LoVo (cell line): ENCODE measurements at regions not wholly inside any gene's neighbourhood (a gene's known extent, or its start where the extent isn't known, plus 50 kb on each side); places are given as distances from the start of the nearest gene placed in this dataset.
"Not testable (repeated sequence)": the region's sequence is repeated elsewhere in the genome, so short reads cannot be mapped to it uniquely, and the experiment has no call there.

ENCODE experiments used
- DNase-seq: peaks from one replicate; pipeline ENCODE4 v3.0.0-alpha.2; 2016; ENCODE audit warnings: low spot score

DNA sequence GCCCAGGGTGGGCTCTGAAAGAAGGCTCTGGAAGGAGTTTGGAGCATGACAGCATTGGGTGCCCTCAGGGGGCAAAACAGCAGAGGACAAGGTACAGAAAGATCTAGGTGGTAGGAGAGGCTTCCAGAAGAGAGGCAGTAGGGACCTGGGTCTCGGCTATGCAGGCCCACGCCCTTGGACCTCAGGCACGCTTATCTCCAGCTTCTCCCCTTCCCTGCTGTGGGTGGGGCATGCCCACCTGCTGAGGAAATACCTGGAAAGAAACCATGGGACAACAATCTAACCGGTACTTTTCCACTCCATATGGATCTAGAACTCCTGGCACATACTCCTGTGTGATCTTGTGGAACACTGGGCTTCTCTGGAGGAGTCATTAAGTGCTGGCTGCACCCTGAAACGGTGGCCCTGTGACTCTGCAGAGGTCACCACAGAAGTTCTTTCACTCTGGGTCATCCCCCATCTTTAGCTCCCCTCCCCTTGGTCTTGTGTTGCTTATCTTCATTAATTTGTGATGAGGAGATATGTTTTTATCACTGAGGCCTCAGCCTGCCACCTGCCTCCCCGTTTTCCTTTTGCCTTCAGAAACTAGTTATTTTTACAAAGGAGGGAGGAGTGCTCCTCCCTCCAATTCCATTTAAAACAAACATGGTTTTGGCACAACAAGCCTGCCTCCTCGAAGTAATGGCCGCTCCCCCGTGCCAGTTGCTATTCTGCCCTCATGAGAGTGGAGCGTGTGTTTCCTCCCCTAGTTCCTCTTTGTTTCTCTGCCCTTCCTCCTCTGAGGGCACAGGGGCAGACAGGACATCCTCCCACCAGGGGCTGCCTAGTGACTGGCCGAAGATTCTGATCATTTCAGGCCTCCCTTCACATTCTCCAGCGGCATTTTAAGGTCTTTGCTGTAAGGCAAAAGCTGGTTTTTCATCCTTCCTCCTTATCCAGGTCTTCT lies 78.0 kb upstream of the ATP5PO start:
- peak; percentile 75 for DNase-seq

DNA sequence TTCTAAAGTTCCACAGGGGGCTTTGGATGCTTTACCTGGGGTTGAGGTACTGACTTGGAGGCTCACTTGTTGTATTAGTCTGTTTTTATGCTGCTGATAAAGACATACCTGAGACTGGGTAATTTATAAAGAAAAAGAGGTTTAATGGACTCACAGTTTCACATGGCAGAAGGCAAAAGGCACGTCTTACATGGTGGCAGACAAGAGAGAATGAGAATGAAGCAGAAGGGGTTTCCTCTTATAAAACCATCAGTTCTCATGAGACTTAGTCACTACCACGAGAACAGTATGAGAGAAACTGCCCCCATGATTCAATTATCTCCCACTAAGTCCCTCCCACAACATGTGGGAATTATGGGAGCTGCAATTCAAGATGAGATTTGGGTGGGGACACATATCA lies 76.8 kb upstream of the ATP5PO start:
- DNase-seq: not testable (repeated sequence)

DNA sequence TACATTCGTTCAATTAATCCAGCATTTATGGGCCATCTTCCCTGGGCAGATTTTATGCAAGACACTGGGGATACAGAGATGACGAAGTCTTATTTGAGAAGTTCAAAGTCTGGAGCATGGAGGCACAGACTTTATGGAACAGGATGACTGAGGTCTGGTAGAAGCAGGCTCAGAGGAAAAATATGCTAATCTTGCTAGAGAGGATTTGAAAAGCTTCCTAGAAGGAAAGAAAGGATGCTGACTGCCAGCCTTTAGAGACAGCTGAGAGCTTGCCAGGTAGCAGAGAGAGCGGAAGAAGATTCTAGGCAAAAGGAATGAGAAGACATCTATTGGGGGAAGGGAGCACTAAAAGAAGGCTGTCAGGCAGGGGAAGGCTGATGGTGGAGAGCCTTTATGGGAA lies 75.5 kb upstream of the ATP5PO start:
- DNase-seq: no peak

DNA sequence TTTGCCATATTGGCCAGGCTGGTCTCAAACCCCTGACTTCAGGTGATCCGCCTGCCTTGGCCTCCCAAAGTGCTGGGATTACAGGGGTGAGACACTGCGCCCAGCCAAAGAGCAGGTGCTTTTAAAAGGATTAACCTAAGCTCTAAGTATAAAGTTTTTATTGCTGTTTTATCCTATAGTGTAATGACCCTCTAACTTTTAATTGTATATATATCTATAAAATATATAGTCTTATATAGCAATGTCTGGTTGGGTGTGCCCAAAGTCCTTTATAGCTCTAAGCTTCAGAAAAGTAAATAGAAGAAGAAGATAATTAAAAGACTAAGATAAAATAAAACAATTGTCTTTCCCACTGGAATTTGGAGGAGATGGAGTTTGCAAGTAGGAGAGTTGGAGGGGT lies 73.8 kb upstream of the ATP5PO start:
- no peak for DNase-seq

DNA sequence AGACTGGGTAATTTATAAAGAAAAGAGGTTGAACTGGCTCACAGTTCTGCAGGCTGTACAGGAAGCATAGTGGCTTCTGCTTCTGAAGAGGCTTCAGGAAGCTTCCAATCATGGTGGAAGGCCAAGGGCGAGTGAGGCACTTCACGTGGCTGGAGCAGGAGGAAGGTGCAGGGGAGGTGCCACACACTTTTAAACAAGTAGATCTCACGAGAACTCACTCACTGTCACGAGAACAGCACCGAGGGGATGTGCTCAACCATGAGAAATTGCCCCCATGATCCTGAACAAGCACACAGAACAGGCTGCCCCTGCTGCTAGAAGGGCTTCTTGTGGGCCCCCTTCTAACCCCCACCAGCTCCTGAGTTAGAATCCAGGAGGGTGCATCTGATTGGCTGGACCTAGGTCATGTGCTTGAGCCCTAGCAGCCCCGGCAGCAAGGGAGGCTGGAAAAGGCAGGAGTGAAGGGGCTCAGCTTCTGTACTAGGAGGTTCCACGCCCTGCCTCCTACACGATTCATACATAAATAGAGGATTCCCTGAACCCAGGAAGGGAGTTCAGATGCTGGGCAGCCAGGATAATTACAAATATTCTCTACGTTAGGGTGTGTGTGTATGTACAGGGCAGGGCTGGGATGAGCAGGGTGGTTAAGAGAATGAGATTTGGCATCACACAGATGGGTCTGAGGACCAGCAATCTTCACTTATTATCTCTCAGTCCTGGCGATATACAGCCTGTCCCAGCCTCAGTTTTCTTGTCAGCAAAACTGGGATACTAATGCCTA lies 72.8 kb upstream of the ATP5PO start:
- no peak for DNase-seq

DNA sequence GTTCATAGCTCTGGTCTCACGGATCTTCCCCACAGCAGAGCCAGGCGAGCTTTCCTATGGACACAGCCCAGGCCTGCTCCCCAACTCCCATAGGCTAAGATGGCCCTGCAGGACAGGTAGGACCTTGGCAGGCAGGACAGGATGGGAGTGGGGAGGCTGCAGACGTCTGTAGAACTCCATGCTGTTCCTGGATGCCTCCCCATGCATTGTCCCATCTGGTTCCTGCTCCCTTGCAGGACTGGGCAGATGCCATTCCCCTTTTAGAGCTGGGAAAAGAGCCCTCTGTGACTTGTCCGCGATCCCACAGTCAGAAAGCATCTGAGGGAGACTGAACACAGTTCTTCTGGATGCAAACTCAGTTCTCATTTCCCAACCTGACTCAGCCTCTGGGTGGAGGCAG lies 71.9 kb upstream of the ATP5PO start:
- DNase-seq: no peak

DNA sequence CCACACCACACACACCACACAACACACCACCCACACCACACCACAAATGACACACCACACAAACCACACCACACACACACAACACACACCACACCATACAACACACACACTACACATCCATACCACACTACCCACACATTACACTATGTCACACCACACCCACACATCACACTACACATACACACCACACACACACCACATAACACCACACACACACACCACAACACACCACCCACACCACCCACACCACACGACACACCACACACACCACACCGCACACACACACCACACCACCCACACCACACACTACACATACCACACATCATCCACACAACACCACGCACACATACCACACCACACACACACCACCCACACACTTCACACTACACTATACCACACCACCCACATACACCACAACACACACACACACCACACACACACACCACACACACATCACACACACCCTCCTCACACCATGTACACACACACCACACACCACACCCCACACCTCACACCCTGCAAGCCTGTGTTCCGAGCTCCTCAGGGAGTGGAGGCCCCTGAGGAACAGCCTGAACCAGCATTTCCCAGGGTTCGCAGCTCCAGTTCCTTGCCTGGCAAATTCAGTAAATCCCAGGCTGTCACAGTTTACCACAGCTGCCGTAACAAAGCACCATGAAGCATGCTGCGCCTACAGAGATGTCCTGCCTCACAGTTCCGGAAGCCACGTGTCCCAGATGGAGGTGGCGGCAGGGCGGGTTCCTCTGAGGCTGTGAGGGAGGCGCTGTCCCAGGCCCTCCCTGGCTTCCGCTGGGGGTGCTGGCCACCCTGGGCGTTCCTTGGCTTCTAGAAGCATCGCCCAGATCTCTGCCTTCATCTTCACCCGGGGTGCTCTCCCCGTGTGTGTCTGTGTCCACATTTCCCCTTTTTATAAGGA lies 69.8 kb upstream of the ATP5PO start:
- no peak for DNase-seq

DNA sequence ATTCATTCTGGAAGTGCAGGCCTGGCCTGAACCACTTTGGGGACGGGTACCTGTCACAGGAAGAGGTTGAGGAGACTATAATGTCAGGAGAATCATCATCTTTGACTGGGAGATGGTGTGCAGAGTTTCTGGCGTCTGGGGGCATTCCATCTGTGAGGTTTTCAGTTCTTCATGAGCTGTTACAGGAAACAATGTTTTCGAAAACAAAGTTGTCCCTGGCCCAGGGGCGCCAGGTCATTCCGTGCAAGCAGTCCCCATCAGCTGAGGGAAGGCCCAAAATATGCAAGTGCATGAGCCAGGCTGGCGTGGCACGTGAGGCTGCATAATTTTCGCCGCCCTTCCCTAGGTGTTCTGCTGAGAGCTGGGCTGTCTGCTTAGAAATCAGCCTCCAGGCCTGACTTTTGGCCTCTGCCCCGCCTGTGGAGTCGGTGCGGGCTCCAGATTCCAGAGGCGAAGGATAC lies 68.4 kb upstream of the ATP5PO start:
- DNase-seq: no peak

DNA sequence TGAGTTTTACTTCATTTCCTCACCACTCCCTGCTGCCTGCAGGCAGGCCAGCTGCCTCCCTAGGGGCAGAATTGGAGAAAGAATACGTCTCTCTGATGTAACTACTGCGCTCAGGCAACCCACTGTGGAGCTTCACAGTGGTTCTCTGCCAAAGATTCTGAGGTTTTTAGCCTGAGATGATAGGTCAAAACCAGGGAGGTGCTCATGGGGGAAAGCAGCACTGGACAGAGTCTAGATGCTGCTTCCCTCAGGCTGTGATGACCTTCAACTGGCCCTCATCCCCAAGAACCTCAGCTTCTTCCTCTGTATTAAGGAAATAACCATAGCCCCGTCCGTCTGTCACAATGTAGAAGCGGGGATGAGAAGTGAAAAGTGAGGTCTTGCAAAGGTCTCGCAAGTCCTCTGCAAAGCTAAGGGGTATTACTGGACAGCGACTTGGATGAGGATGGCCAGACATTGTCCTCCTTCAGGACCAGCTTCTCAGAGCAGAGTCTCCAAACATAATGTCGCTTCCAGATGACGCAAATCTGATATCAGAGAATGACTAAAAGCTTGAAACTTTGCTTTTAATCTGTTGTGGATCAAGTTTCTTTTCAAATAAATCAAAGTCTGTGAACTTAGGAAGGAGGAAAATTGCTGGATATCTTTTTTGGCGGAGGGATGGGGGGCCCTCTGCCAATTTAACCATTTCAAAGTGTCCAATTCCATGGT lies 65.9 kb upstream of the ATP5PO start:
- no peak for DNase-seq

DNA sequence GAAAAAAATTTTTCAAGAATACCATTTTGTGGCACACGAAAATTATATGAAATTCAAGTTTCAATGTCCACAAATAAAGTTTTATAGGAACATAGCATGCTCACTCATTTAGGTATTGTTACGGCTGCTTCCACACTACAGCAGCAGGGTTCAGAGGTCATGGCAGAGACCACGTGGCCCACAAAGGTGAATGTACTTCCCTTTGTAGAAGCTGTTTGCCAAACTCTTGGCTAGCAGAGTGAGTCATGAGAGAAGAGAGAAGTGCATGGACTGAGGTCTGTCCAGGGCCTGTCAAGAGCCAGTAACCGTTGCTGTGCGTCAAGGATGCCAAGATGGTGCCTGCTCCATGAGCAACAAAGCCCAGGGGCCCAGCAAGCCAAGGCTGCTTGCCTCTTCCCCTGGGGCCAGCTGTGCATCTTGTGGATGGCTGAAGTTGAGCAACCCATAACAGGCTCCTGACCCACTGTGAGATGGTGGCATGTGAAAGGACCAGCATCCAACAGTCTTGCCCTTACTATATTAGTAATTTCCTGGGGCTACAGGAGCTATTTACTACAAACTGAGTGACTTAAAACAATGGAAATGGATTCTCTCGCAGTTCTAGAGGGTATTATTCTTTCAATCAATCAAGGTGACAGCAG lies 64.8 kb upstream of the ATP5PO start:
- no peak for DNase-seq

DNA sequence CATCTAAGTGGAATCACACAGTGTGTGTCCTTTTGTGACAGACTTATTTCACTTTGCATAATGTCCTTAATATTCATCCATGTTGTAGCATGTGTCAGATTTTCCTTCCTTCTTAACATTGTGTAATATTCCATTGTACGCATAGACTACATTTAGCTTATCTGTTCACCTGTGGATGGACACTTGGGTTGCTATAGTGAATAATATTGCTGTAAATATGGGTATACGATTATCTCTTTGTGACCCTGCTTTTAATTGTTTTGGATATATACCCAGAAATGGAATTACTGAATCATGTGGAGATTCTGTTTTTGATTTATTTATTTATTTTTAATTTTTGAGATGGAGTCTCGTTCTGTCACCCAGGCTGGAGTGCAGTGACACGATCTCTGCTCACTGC lies 63.0 kb upstream of the ATP5PO start:
- no peak for DNase-seq

DNA sequence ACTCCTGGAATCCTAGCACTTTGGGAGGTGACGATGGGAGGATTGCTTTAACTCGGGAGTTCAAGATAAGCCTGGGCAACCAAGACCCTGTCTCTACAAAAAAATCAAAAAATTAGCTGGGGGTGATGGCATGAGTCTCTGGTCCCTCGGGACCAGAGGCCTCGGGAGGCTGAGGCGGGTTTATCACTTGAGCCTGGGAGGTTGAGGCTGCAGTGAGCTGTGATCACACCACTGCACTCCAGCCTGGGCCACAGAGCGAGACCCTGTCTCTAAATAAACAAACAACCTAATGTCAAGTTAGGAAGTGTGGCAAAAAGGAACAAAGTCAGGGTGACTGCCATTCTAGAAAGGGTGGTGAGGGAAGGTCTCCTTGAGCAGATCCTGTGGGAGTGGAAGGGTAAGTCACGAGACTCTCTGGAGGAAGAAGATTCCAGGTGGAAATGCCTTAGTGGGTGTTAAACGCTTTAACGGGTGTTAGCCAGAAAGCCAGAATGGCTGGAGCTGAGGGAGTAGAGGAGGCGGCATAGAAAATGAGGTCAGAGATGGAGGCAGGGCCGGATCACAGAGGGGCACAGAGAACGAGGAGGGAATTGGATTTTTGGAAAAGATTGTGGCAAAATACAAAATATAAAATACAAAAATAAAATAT lies 62.2 kb upstream of the ATP5PO start:
- DNase-seq: no peak

DNA sequence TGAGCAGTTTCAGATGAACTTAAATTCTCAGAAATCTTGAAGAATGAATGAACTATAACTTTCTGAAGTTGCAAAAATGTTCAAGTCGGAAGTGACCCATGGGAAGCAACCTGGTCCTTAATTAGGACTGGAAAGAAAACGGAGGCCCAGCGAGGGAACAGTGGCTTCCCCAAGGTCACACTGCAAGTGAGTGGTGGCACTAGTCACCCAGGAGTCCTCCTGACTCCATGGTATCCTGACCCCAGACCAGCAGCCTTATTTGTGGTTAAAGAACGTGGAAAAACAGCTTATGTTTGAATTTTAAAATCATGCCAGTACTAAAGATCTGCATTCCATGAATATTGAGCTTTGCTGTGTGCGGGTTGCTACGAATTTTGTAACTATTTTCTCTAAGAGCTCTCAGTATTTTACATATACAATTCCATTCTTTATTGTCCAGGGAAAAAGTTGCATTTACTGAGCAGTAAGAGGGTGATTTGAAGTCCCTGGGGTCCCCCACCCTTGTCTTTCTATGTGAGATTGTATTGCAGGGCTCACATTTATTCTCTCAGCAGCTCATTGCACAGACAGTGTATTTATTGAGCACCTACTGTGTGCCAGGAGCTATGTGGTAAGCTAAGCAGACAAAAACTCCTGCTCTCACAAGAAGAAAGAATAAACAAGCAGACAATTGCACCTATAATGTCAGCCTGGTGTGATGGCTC lies 61.6 kb upstream of the ATP5PO start:
- DNase-seq: no peak

DNA sequence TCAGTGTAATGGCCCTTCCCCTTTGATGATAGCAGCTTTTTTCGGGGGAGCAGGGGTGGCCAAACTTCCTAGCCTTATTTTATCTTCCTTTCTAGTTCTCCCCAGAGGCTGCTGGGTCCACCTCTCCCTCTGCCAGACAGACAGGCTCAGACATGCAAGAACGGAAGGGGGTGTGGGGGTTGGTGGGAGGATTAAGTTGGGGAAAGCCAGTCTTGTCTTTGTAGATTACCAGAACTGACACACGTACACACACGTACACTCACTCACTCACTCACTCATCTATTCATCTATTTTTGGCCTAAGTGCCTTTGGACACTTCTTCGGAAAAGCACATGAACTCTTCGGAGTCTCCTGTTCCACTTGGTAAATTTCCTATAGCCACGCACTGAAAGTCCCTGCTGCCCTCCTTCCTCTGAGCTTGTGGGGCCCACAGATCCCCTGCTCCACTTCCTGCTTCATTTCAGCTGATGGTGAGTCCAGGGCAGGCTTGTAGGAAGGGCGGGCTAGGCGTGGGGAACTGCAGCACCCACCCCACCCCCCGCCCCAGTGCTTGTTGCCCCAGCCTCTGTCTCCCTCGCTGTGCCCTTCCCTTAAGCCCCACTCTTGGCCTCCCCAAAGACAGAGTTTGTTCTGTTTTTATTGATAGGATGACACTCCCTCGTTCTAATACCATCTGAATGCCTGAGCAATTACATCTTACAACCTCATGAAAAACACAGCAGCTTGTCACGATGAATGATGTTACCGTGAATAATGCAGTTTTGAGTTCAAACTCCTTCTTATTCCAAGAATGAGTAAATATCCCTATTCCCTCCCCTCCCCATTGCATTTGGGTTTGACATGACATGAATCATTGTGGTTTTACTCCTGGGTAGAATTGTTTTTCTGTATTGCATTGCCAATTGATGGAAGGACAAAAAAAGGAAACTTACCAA lies 60.7 kb upstream of the ATP5PO start:
- DNase-seq: peak; percentile 77

DNA sequence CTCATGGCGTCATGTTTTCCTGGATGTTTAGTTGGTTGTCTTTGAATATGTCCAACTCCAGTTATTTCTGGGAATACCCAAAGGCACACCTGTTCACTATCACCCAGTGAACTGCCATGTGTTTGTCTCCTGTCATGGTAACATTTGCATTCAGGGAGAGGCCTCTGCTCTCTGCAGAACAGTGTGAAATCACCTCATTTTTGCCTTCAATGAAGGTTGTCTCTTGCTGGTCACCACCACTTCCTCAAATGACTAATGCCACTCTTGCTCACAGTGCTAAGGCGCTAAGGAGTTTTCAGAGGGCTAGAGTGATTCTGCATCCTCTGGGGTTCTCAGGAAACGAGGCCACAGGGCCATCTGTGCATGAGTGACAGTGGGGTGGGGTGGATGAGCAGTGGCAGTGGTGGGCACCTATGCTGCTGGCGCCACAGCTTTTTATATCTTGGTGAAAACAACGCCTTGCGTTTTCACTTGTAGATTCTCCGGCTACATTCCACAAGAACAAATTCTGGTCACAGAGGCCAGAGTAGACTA lies 60.0 kb upstream of the ATP5PO start:
- DNase-seq: peak; percentile 73

DNA sequence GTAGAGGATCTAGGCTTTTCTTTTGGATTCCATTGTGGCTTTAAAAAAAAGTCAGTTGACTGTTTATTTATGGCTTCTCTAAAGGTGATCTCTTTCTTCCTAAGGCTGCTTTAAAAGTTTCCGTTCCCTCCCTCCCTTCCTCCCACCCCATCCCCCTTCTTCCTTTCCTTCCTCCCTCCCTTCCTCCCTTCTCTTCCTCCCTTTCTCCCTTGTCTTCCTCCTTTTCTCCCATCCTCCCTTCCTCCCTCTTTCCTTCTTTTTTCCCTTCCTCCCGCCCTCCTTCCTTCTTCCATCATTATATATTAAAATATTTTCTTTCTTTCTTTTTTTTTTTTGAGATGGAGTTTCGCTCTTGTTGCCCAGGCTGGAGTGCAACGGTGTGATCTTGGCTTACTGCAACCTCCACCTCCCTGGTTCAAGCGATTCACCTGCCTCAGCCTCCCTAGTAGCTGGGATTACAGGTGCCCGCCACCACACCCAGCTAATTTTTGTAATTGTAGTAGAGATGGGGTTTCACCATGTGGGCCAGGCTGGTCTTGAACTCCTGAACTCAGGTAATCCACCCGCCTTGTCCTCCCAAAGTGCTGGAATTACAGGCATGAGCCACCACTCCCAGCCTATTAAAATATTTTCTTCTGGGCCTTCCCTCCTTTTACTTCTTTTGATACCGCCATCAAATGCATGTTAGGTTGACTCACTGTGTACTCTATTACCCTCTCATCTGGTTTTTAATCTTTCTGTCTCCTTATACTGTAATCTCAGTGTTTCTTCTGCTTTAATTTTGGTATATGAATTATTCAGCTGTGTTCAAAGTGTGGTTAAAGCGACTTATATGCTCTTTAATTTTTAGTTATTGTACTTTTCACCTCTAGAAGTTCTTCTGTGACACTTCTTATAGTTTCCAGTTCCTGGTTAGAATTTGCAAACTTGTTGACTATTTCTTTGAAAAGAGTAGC lies 59.2 kb upstream of the ATP5PO start:
- peak; percentile 50 for DNase-seq

DNA sequence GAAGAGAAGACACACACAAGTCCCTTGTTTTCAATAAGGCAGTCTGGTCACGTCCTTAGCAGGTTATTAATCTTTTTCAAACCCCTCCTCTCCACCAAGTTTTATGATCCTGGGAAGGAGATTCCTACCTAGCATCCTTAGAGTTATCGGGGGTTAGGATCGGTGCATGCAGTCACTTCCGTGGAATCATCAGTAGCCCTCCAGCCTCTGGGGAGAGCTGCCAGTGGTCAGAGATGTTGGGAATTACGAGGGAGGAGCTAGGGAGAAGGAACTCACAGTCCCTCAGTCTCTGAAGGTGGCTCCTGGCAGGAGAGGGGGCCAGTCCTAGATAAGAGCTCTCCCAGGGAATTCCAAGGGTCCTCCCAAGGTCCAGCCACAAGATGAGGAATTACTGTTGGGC lies 57.7 kb upstream of the ATP5PO start:
- DNase-seq: no peak
